Natural killer cell (primary cell): ENCODE measurements at regions not wholly inside any gene's neighbourhood (a gene's known extent, or its start where the extent isn't known, plus 50 kb on each side); places are given as distances from the start of the nearest gene placed in this dataset.

ENCODE experiments used
- ATAC-seq, 3 donors: fragments of 150-1000 bp in 2 of 3; fragments of 200-7000 bp in 1 of 3; cut with Tn5 transposase; 1 replicate in 1 of 3; 2 replicates in 2 of 3; pipeline ENCODE4 v1.10.0; 2021; ENCODE audit warnings: mild to moderate bottlenecking in 2 of 3, moderate library complexity in 2 of 3
- DNase-seq, 2 donors: peaks; one replicate each; pipeline versions ENCODE4 v3.0.0 to v3.0.0-alpha.2; 2013 to 2021; ENCODE audit warnings: mixed read lengths in 1 of 2
- H3K27ac ChIP-seq: one replicate; pipeline ENCODE4 v1.5.1; 2013; ENCODE audit warnings: mild to moderate bottlenecking, low read length
- H3K27me3 ChIP-seq: one replicate; pipeline ENCODE4 v1.6.1; 2013; ENCODE audit warnings: low read length; ENCODE audit not compliant: control insufficient read depth, insufficient read depth
- H3K36me3 ChIP-seq: one replicate; pipeline ENCODE4 v1.6.1; 2013; ENCODE audit warnings: low read length; ENCODE audit not compliant: control insufficient read depth, insufficient read depth
- H3K4me1 ChIP-seq: one replicate; pipeline ENCODE4 v1.6.1; 2013; ENCODE audit warnings: low read length; ENCODE audit not compliant: control insufficient read depth, insufficient read depth
- H3K4me3 ChIP-seq: one replicate; pipeline ENCODE4 v1.5.1; 2013; ENCODE audit warnings: low read length
- H3K9me3 ChIP-seq: one replicate; pipeline ENCODE4 v1.6.1; 2013; ENCODE audit warnings: low read length; ENCODE audit not compliant: control insufficient read depth, insufficient read depth
- H3K27ac Mint-ChIP-seq, 2 donors: one replicate each; pipeline ENCODE4 v1.8.0; 2022; ENCODE audit warnings: mild to moderate bottlenecking in 2 of 2, mixed read lengths in 2 of 2, moderate library complexity in 1 of 2
- H3K27me3 Mint-ChIP-seq, 2 donors: one replicate each; pipeline ENCODE4 v1.8.0; 2022; ENCODE audit warnings: low read depth in 2 of 2, mixed read lengths in 2 of 2
- H3K36me3 Mint-ChIP-seq: one replicate; pipeline ENCODE4 v1.8.0; 2022; ENCODE audit warnings: mixed read lengths
- H3K4me1 Mint-ChIP-seq, 2 donors: one replicate each; pipeline ENCODE4 v1.8.0; 2022; ENCODE audit warnings: mixed read lengths in 2 of 2
- H3K4me3 Mint-ChIP-seq: one replicate; pipeline ENCODE4 v1.8.0; 2022; ENCODE audit warnings: mild to moderate bottlenecking, moderate library complexity, mixed read lengths
- H3K9me3 Mint-ChIP-seq, 2 donors: one replicate each; pipeline ENCODE4 v1.8.0; 2022; ENCODE audit warnings: mixed read lengths in 2 of 2
- WGBS: methylation state at CpG from one replicate; pipeline ENCODE4 v1.1.7; 2013; ENCODE audit warnings: missing lambda C conversion rate; ENCODE audit not compliant: insufficient coverage; 5-methylcytosine and 5-hydroxymethylcytosine counted together
- intact Hi-C: fragments of 100-400 bp; cut with micrococcal nuclease; formaldehyde crosslinking; loops from one replicate; pipeline ENCODE4 v1.14.2; 2022
- TF ChIP-seq, protein P1 (sequence below): fragments of 200-600 bp; IDR thresholded peaks from one replicate; pipeline ENCODE4 v1.8.0; 2022; ENCODE audit warnings: antibody characterized with exemption

DNA sequence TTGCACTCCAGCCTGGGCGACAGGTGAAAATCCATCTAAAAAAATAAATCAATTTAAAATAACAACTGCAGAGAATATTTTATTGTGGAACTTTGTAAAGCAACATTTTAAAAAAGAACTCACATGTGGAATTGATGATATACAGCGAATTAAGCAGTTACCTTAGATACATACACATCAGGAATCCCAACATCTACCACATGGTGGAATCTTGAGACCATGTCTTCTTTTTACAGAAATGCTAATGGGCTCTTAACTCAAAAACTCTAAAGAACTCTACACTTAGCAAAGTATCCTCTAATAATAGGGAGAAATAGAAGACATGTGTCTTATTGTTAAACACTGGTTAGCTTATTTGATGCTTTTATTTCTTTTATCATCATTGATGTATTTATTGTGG lies 373.6 kb downstream of the CDH7 start:
- Mint-ChIP-seq H3K4me1 (no peaks in the 10 kb centered on the region), H3K36me3 (no peaks in the 10 kb centered on the region), H3K27me3 (no peaks in the 10 kb centered on the region), H3K9me3 (peaks cover 3 to 4% of the 10 kb centered on the region in 2 donors), H3K4me3 (no peak overlapping the region), H3K27ac (no peak overlapping the region)
- Histone ChIP-seq H3K4me1 (no peaks in the 10 kb centered on the region), H3K9me3 (peaks cover 2% of the 10 kb centered on the region), H3K27me3 (no peaks in the 10 kb centered on the region), H3K27ac (no peak overlapping the region), H3K36me3 (no peaks in the 10 kb centered on the region), H3K4me3 (no peak overlapping the region)
- WGBS, result 60% methylated on average over 1 of the region's 2 CpGs
- intact Hi-C loops, result no loop called here
- no peak for ATAC-seq
- no peak for DNase-seq
- TF ChIP-seq, protein P1, sequence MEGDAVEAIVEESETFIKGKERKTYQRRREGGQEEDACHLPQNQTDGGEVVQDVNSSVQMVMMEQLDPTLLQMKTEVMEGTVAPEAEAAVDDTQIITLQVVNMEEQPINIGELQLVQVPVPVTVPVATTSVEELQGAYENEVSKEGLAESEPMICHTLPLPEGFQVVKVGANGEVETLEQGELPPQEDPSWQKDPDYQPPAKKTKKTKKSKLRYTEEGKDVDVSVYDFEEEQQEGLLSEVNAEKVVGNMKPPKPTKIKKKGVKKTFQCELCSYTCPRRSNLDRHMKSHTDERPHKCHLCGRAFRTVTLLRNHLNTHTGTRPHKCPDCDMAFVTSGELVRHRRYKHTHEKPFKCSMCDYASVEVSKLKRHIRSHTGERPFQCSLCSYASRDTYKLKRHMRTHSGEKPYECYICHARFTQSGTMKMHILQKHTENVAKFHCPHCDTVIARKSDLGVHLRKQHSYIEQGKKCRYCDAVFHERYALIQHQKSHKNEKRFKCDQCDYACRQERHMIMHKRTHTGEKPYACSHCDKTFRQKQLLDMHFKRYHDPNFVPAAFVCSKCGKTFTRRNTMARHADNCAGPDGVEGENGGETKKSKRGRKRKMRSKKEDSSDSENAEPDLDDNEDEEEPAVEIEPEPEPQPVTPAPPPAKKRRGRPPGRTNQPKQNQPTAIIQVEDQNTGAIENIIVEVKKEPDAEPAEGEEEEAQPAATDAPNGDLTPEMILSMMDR, result no peak

DNA sequence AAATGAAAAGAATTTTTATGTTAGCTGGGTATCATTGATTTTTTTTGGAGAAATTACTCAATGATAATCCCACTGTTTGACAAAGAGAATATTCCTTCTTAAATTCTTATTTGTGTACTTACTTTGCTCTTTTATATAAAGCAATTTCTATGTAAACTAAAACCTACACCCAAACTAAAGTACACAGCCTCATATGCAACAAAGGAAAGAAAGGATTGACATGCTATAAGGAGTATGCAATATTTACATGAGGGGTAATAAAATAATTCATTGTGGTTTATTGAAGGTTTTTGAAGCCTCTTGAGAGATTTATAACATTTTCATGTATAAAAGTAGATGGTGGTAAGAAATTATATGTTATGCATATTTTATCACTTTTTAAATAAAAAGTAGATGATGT lies 368.5 kb downstream of the CDH7 start:
- Histone ChIP-seq H3K27ac (no peak overlapping the region), H3K9me3 (no peaks in the 10 kb centered on the region), H3K36me3 (no peaks in the 10 kb centered on the region), H3K27me3 (no peaks in the 10 kb centered on the region), H3K4me1 (no peaks in the 10 kb centered on the region), H3K4me3 (no peak overlapping the region)
- Mint-ChIP-seq H3K4me3 (no peak overlapping the region), H3K27me3 (no peaks in the 10 kb centered on the region), H3K4me1 (no peaks in the 10 kb centered on the region), H3K27ac (no peak overlapping the region), H3K36me3 (no peaks in the 10 kb centered on the region), H3K9me3 (peaks cover 10 to 11% of the 10 kb centered on the region in 2 donors)
- ATAC-seq (no peak), DNase-seq (no peak)
- intact Hi-C loops, result no loop called here
- TF ChIP-seq, protein P1, result no peak

DNA sequence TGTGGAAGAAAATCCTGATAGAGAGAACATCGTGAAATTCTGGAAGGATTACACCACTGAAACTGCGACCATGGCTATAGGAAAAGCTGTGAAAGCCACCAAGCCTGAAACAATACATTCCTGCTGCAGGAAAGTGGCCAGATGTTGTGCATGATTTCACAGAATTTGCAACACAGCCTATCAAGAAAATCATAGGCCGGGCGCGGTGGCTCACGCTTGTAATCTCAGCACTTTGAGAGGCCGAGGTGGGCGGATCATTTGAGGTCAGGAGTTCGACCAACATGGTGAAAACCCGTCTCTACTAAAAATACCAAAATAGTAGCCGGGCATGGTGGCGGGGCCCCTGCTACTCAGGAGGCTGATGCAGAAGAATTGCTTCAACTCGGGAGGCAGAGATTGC lies 360.2 kb downstream of the CDH7 start:
- Histone ChIP-seq H3K4me1 (no peaks in the 10 kb centered on the region), H3K36me3 (no peaks in the 10 kb centered on the region), H3K9me3 (no peaks in the 10 kb centered on the region), H3K27ac (no peak overlapping the region), H3K27me3 (no peaks in the 10 kb centered on the region), H3K4me3 (no peak overlapping the region)
- H3K27me3 Mint-ChIP-seq, result no peaks in the 10 kb centered on the region
- no peak for DNase-seq
- no peak overlapping the region for H3K27ac Mint-ChIP-seq
- H3K4me3 Mint-ChIP-seq, result no peak overlapping the region
- TF ChIP-seq, protein P1, result no peak
- intact Hi-C loops, result no loop called here
- no peaks in the 10 kb centered on the region for H3K36me3 Mint-ChIP-seq
- ATAC-seq, result no peak
- peaks cover 13 to 17% of the 10 kb centered on the region in 2 donors for H3K9me3 Mint-ChIP-seq
- WGBS, result 92% methylated on average over 13 of the region's 13 CpGs
- H3K4me1 Mint-ChIP-seq, result no peaks in the 10 kb centered on the region

DNA sequence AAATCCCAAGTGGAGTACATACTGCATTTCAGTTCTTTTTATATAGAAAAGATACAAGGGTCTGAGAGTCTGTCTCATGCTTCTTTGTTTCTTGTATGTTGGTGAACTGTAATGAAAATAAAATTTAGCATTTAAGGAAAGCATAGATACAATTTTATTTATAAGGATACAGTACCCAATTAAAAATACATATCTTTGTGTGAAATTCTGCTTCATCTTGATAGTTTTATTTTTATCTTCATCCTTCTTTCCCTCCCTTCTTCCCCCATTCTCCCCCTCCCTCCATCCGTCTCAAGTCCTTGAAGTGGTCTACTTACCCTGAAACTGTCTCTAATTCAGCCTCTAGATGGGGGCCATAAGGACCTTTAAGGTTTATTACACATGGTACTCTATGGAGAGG lies 359.8 kb downstream of the CDH7 start:
- ATAC-seq (no peak), DNase-seq (no peak)
- Histone ChIP-seq H3K27ac (no peak overlapping the region), H3K27me3 (no peaks in the 10 kb centered on the region), H3K36me3 (no peaks in the 10 kb centered on the region), H3K4me3 (no peak overlapping the region), H3K4me1 (no peaks in the 10 kb centered on the region), H3K9me3 (no peaks in the 10 kb centered on the region)
- WGBS, result 33% methylated on average over 1 of the region's 1 CpG
- H3K9me3 Mint-ChIP-seq, result peaks cover 12 to 16% of the 10 kb centered on the region in 2 donors
- H3K27ac Mint-ChIP-seq, result no peak overlapping the region
- no peak overlapping the region for H3K4me3 Mint-ChIP-seq
- TF ChIP-seq, protein P1, result no peak
- H3K27me3 Mint-ChIP-seq, result no peaks in the 10 kb centered on the region
- intact Hi-C loops, result no loop called here
- H3K36me3 Mint-ChIP-seq, result no peaks in the 10 kb centered on the region
- no peaks in the 10 kb centered on the region for H3K4me1 Mint-ChIP-seq
